Fibroblast of lung (primary cell): ENCODE measurements at regions not wholly inside any gene's neighbourhood (a gene's known extent, or its start where the extent isn't known, plus 50 kb on each side); places are given as distances from the start of the nearest gene placed in this dataset.

Source experiments
- DNase-seq, 2 donors: peaks; one replicate each; pipeline versions ENCODE4 v3.0.0 to v3.0.0-alpha.2; 2010; ENCODE audit warnings: low read depth in 2 of 2
- H2AFZ ChIP-seq: 2 replicates; pipeline ENCODE4 v1.5.1; 2012; ENCODE audit warnings: low read length, control low read depth, inconsistent platforms
- H3K27ac ChIP-seq: 2 replicates; pipeline ENCODE4 v1.5.1; 2011; ENCODE audit warnings: low read length, control low read depth; ENCODE audit not compliant: insufficient read depth
- H3K27me3 ChIP-seq: 2 replicates; pipeline ENCODE4 v1.5.1; 2011; ENCODE audit warnings: mild to moderate bottlenecking, low read length; ENCODE audit not compliant: control insufficient read depth, insufficient read depth
- H3K36me3 ChIP-seq: 2 replicates; pipeline ENCODE4 v1.5.1; 2011; ENCODE audit warnings: low read length; ENCODE audit not compliant: control insufficient read depth, insufficient read depth
- H3K4me1 ChIP-seq: 2 replicates; pipeline ENCODE4 v1.5.1; 2011; ENCODE audit warnings: low read length; ENCODE audit not compliant: control insufficient read depth, insufficient read depth; ENCODE audit errors: extremely low read depth
- H3K4me2 ChIP-seq: 2 replicates; pipeline ENCODE4 v1.5.1; 2011; ENCODE audit warnings: low read length, control low read depth; ENCODE audit not compliant: insufficient read depth; ENCODE audit errors: extremely low read depth
- H3K4me3 ChIP-seq, 4 experiments: fragments of 200-600 bp in 1 of 4; sonication (generic) in 1 of 4; replicated peaks in 1 of 4; 2 replicates each; pipeline ENCODE4 v1.5.1; 2011 to 2016; ENCODE audit warnings: low read length in 4 of 4, low read depth in 3 of 4, mild to moderate bottlenecking in 3 of 4, control low read depth in 2 of 4, inconsistent platforms in 1 of 4, mixed read lengths in 1 of 4; ENCODE audit not compliant: insufficient read depth in 1 of 4; ENCODE audit errors: control extremely low read depth in 1 of 4
- H3K79me2 ChIP-seq: 2 replicates; pipeline ENCODE4 v1.5.1; 2012; ENCODE audit warnings: mild to moderate bottlenecking, low read length, inconsistent platforms; ENCODE audit not compliant: control insufficient read depth, insufficient read depth
- H3K9ac ChIP-seq: 2 replicates; pipeline ENCODE4 v1.5.1; 2011; ENCODE audit warnings: mild to moderate bottlenecking, low read length, control low read depth; ENCODE audit not compliant: insufficient read depth
- H3K9me3 ChIP-seq: 2 replicates; pipeline ENCODE4 v1.5.1; 2012; ENCODE audit warnings: low read depth, low read length; ENCODE audit not compliant: control insufficient read depth, insufficient read depth
- H4K20me1 ChIP-seq: 2 replicates; pipeline ENCODE4 v1.5.1; 2011; ENCODE audit warnings: low read length; ENCODE audit not compliant: control insufficient read depth, insufficient read depth; ENCODE audit errors: extremely low read depth
- EZH2 ChIP-seq: IDR thresholded peaks from 2 replicates; pipeline ENCODE4 v1.5.1; 2012; ENCODE audit warnings: low read length, control low read depth, mild to moderate bottlenecking; ENCODE audit errors: missing control alignments
- TF ChIP-seq, protein P1 (sequence below), 2 donors: IDR thresholded peaks in 1 of 2; conservative IDR thresholded peaks in 1 of 2; 1 replicate in 1 of 2; 2 replicates in 1 of 2; pipeline ENCODE4 v1.5.1; 2011 to 2012; ENCODE audit warnings: low read length in 2 of 2, control low read depth in 1 of 2, inconsistent platforms in 1 of 2, low read depth in 1 of 2, mild to moderate bottlenecking in 1 of 2

DNA sequence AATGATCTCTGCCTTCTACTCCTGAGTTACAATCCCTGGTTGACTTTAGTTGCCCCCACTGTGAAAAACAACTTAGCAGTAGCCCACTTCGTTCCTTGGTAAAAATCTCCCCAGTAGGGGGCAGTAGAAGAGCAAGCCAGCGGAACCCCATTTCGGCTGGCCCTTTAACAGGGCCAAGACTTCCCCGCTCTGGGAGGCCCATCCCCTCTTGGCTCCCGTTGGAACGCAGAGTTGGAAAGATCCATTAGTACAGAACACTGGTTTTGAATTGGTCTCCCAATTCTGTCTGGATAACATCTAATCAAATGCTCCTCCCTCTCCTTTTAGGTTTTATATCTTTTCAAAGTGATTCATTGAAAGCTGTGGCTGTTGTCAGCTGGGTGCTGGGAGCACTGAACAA lies 1133.3 kb downstream of the BCL11B start:
- Histone ChIP-seq H3K4me3 (no peak overlapping the region), H3K9ac (no peak overlapping the region), H3K36me3 (no peaks in the 10 kb centered on the region), H3K4me1 (no peaks in the 10 kb centered on the region), H3K9me3 (no peaks in the 10 kb centered on the region), H3K27me3 (no peaks in the 10 kb centered on the region), H3K4me2 (no peak overlapping the region), H3K27ac (no peak overlapping the region), H4K20me1 (no peaks in the 10 kb centered on the region), H3K79me2 (no peaks in the 10 kb centered on the region), H2AFZ (no peak overlapping the region)
- TF ChIP-seq EZH2, result no peak
- TF ChIP-seq, protein P1, sequence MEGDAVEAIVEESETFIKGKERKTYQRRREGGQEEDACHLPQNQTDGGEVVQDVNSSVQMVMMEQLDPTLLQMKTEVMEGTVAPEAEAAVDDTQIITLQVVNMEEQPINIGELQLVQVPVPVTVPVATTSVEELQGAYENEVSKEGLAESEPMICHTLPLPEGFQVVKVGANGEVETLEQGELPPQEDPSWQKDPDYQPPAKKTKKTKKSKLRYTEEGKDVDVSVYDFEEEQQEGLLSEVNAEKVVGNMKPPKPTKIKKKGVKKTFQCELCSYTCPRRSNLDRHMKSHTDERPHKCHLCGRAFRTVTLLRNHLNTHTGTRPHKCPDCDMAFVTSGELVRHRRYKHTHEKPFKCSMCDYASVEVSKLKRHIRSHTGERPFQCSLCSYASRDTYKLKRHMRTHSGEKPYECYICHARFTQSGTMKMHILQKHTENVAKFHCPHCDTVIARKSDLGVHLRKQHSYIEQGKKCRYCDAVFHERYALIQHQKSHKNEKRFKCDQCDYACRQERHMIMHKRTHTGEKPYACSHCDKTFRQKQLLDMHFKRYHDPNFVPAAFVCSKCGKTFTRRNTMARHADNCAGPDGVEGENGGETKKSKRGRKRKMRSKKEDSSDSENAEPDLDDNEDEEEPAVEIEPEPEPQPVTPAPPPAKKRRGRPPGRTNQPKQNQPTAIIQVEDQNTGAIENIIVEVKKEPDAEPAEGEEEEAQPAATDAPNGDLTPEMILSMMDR (conservative IDR thresholded peaks at IDR 0.05 in 1 of 2, IDR thresholded peaks at IDR 0.05 in 1 of 2; ENCODE audit: low read depth in 1 of 2, low read length in 2 of 2), result no peak
- DNase-seq, result peak; percentile 2 to 24

DNA sequence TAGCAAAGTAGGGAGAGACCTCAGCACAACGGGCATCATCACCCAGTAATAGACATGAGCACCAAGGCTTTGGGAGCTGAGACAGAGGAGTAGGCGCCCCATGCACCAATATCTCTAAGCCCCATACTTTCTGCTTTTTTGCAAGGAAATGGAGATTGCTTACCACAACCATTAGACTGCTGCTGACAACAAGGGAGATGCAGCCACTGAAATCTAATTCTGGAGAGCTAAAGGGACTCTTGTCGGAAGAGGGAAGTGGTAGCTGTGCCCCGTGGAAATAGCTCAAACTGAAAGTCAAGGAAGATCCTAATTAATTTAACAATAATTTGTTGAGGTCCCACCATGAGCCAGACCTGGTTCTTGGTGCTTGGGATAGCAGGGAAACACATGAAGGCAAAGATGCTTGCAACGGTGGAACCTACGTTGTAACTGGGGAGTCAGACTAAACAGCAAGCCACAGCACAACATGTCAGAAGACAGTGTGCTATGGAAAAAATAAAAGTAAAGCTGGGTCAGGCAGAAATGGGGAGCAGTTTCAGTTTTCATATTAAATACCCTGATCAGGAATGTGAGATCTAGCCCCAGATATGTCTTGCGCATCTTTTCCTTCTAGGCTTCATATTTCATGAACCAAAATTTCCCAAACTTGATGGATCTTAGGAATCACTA lies 1131.0 kb downstream of the BCL11B start:
- TF ChIP-seq EZH2, result no peak
- TF ChIP-seq, protein P1 (conservative IDR thresholded peaks at IDR 0.05 in 1 of 2, IDR thresholded peaks at IDR 0.05 in 1 of 2; ENCODE audit: low read depth in 1 of 2, low read length in 2 of 2), result no peak
- no peaks in the 10 kb centered on the region for H4K20me1 ChIP-seq
- no peak overlapping the region for H3K27ac ChIP-seq
- H3K9ac ChIP-seq, result no peak overlapping the region
- no peak for DNase-seq
- no peaks in the 10 kb centered on the region for H3K36me3 ChIP-seq
- H3K4me3 ChIP-seq, result no peak overlapping the region
- no peaks in the 10 kb centered on the region for H3K27me3 ChIP-seq
- no peaks in the 10 kb centered on the region for H3K79me2 ChIP-seq
- no peaks in the 10 kb centered on the region for H3K9me3 ChIP-seq
- no peak overlapping the region for H2AFZ ChIP-seq
- no peak overlapping the region for H3K4me2 ChIP-seq
- H3K4me1 ChIP-seq, result no peaks in the 10 kb centered on the region

DNA sequence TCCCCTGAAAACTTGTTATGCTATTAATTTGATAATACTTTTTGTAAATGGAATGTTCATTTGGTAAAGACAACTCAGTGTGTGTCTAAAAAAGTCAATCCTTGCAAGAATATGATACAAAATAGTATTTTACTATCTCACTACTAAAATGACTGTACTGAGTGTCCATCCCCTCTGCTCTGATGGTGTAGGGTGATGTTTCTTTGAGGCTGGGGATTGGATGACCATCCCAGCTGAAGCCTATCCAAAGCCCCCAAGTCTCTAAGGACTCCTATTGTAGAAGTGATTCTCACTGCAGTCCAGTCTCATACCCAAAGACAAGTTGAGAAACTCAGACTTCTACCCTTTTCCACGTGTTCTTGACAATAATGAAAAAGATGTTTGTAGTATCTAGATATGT lies 1128.4 kb downstream of the BCL11B start:
- H3K4me1 ChIP-seq, result no peaks in the 10 kb centered on the region
- H3K27me3 ChIP-seq, result no peaks in the 10 kb centered on the region
- no peak overlapping the region for H3K27ac ChIP-seq
- TF ChIP-seq EZH2, result no peak
- TF ChIP-seq, protein P1 (conservative IDR thresholded peaks at IDR 0.05 in 1 of 2, IDR thresholded peaks at IDR 0.05 in 1 of 2; ENCODE audit: low read depth in 1 of 2, low read length in 2 of 2), result no peak
- H3K79me2 ChIP-seq, result no peaks in the 10 kb centered on the region
- no peak overlapping the region for H3K4me3 ChIP-seq
- H3K4me2 ChIP-seq, result no peak overlapping the region
- no peak overlapping the region for H2AFZ ChIP-seq
- no peaks in the 10 kb centered on the region for H4K20me1 ChIP-seq
- H3K9me3 ChIP-seq, result no peaks in the 10 kb centered on the region
- H3K9ac ChIP-seq, result no peak overlapping the region
- no peak for DNase-seq
- no peaks in the 10 kb centered on the region for H3K36me3 ChIP-seq
